ENCODE measurements at regions not wholly inside any gene's neighbourhood (a gene's known extent, or its start where the extent isn't known, plus 50 kb on each side); places are given as distances from the start of the nearest gene placed in this dataset.

DNA sequence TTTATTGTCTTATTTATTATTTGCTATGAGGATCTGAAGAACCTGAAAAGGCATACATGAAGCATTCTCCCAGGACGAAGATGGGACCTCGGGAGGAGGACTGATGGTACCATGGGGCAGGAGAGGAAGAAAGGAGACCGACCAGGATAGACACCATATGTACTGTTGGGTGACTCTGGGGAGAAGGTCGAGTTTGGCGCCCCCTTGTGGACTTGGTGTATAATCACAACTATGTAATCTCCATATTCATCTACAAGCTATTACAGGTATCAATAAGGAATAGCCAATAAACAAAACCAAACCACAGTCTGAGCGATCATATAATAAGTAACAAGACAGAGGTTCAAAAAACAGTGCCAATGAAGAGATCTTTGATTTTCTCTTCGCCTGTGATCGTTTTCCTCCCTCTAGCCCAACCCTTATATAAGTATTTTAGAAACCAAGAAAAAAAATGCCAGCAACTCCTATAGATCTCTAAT, 139.1 kb downstream of the SPTSSA start:
- TF ChIP-seq, protein P1, sequence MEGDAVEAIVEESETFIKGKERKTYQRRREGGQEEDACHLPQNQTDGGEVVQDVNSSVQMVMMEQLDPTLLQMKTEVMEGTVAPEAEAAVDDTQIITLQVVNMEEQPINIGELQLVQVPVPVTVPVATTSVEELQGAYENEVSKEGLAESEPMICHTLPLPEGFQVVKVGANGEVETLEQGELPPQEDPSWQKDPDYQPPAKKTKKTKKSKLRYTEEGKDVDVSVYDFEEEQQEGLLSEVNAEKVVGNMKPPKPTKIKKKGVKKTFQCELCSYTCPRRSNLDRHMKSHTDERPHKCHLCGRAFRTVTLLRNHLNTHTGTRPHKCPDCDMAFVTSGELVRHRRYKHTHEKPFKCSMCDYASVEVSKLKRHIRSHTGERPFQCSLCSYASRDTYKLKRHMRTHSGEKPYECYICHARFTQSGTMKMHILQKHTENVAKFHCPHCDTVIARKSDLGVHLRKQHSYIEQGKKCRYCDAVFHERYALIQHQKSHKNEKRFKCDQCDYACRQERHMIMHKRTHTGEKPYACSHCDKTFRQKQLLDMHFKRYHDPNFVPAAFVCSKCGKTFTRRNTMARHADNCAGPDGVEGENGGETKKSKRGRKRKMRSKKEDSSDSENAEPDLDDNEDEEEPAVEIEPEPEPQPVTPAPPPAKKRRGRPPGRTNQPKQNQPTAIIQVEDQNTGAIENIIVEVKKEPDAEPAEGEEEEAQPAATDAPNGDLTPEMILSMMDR (optimal IDR thresholded peaks at IDR 0.05 in 1 of 3, IDR thresholded peaks at IDR 0.05 in 1 of 3, conservative IDR thresholded peaks at IDR 0.05 in 1 of 3; ENCODE audit: extremely low read depth in 1 of 3, insufficient read depth in 2 of 3, low read length in 3 of 3), result peak; percentile 65 to 82 (median 71)
- no peak for TF ChIP-seq EZH2 (IDR thresholded peaks at IDR 0.05; ENCODE audit: low read length)

Measured in keratinocyte (primary cell).